ENCODE measurements at regions not wholly inside any gene's neighbourhood (a gene's known extent, or its start where the extent isn't known, plus 50 kb on each side); places are given as distances from the start of the nearest gene placed in this dataset.

- TF ChIP-seq CTCF (IDR thresholded peaks at IDR 0.05; ENCODE audit: low read depth, low read length) (no peak), EZH2phosphoT487 (IDR thresholded peaks at IDR 0.05; ENCODE audit: low read depth) (no peak)
These were observed 146.8 kb upstream of the ADAMTSL1 start for GRCh38 chr9:18327121-18327520.
